Psoas muscle (tissue), 7 donors: ENCODE measurements at regions not wholly inside any gene's neighbourhood (a gene's known extent, or its start where the extent isn't known, plus 50 kb on each side); places are given as distances from the start of the nearest gene placed in this dataset.
A peak's percentile ranks its signal among the peaks of the same experiment; 100 is the strongest.

Source experiments
- ATAC-seq, 4 donors: fragments of 200-7000 bp; cut with Tn5 transposase; one replicate each; pipeline ENCODE4 v1.9.1; 2020; ENCODE audit warnings: moderate library complexity in 3 of 4, mild to moderate bottlenecking in 2 of 4
- DNase-seq, 2 donors: peaks; one replicate each; pipeline ENCODE4 v3.0.0-alpha.2; 2020
- H3K27ac ChIP-seq: fragments of 200-600 bp; one replicate; pipeline ENCODE4 v1.8.0; 2022
- H3K27me3 ChIP-seq, 3 donors: fragments of 200-600 bp in 1 of 3; one replicate each; pipeline versions ENCODE4 v1.6.1 to v1.8.0; 2013 to 2022; ENCODE audit warnings: low read length in 2 of 3, mild to moderate bottlenecking in 2 of 3, moderate library complexity in 1 of 3; ENCODE audit not compliant: insufficient read depth in 3 of 3
- H3K36me3 ChIP-seq, 2 donors: fragments of 200-600 bp in 1 of 2; one replicate each; pipeline versions ENCODE4 v1.6.1 to v1.8.0; 2013 to 2022; ENCODE audit warnings: low read depth in 1 of 2, mild to moderate bottlenecking in 1 of 2, moderate library complexity in 1 of 2; ENCODE audit not compliant: insufficient read depth in 1 of 2
- H3K4me1 ChIP-seq: fragments of 200-600 bp; one replicate; pipeline ENCODE4 v1.8.0; 2022
- H3K4me3 ChIP-seq: fragments of 200-600 bp; one replicate; pipeline ENCODE4 v1.8.0; 2022; ENCODE audit warnings: mild to moderate bottlenecking
- H3K9me3 ChIP-seq: fragments of 200-600 bp; one replicate; pipeline ENCODE4 v1.8.0; 2022
- CTCF ChIP-seq: fragments of 200-600 bp; IDR thresholded peaks from one replicate; pipeline ENCODE4 v1.8.0; 2022; ENCODE audit warnings: antibody characterized with exemption
- WGBS, 3 donors: extraction: QIAGEN DNeasy Blood & Tissue Kit; methylation state at CpG; one replicate each; pipeline versions ENCODE4 v1.1.6 to v1.1.7; 2013; 5-methylcytosine and 5-hydroxymethylcytosine counted together
- intact Hi-C, 2 donors: fragments of 100-400 bp; cut with DNase I; formaldehyde crosslinking; loops; one replicate each; pipeline versions ENCODE4 v1.11.0 to v1.14.2; 2022
- donor health status: healthy with polysubstance abuse.
- donor health status: DM: no; HTN: no; CAD: no; lungs with moderate emphysema.
- donor health status: Bipolar disorder and iron deficiency.
- donor health status: healthy.
- donor health status: DM: yes; HTN: yes; CAD: no.
- donor health status: DM: no; HTN: no; CAD: no.
- donor health status: DM: yes; HTN: yes; CAD: no.

DNA sequence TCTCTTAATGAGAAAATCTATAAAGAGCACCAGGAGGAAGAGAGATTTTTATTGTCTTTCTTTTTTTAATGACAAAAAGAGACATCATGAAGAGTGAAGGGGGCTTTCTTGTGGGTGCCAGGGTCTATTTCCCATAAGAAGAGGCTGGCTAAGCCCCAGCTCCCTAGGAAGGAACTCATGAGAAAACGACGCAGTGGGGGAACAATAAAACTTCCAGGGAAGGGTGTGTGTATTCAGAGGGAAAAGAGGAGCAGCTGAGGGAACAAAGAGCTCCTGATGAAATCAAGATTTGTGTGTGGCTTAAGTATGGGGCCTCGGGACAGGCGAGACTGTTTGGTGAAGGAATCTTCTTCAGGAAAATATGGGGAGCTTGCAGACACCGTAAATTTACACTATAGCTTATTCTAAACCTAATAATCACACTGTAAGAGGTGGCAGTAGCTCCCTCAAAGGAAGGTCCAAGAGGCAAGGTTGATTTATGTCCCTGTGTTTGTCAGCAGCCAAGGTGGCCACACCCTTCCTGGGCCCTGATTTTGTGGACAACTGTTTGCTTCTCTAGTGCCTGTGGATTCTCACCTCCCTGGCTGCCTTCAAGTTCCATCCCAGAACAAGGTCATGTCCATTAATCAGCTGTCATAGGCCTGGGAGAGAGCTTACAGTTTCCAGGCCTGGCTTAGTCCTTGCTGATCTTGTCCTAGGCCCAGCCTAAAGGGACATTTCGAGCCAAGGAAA lies 615.7 kb downstream of the INSC start:
- intact Hi-C loops = no loop called here
- H3K4me1 ChIP-seq = peaks cover 3% of the 10 kb centered on the region
- TF ChIP-seq CTCF = no peak
- no peak overlapping the region for H3K4me3 ChIP-seq
- no peaks in the 10 kb centered on the region for H3K27me3 ChIP-seq
- no peaks in the 10 kb centered on the region for H3K36me3 ChIP-seq
- 63 to 69% (median 68%) methylated on average over 6 of the region's 6 CpGs for WGBS, 3 donors
- H3K9me3 ChIP-seq = no peaks in the 10 kb centered on the region
- no peak overlapping the region for H3K27ac ChIP-seq
- ATAC-seq (peak in 3 of 4 donors; percentile 24 to 74 (median 25)), DNase-seq (no peak)

DNA sequence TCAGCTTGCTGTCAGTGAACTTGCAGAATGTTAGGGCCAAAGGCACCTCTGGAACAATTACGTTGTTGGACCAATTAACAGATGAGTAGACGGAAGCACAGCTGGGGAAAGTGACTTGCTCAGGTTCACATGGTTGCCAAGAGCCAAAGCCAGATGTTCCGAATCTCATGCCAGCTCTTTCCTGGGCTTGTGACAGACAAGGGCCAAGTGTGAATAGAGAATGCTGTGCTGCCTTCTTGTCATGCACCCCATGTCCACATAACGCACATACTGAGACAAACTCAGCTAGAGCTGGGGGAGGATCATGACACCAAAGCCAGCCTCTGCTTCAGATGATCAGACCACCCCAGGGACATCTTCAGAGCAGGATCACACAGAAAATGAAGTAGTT lies 616.3 kb downstream of the INSC start:
- no peaks in the 10 kb centered on the region for H3K27me3 ChIP-seq
- peaks cover 3% of the 10 kb centered on the region for H3K4me1 ChIP-seq
- DNase-seq (peak in 1 of 2 donors; percentile 21), ATAC-seq (peak in 3 of 4 donors; percentile 27 to 62 (median 53))
- no peak overlapping the region for H3K27ac ChIP-seq
- H3K36me3 ChIP-seq = no peaks in the 10 kb centered on the region
- H3K9me3 ChIP-seq = no peaks in the 10 kb centered on the region
- intact Hi-C loops = no loop called here
- H3K4me3 ChIP-seq = no peak overlapping the region
- no peak for TF ChIP-seq CTCF
- 44 to 57% (median 44%) methylated on average over 4 of the region's 4 CpGs for WGBS, 3 donors

DNA sequence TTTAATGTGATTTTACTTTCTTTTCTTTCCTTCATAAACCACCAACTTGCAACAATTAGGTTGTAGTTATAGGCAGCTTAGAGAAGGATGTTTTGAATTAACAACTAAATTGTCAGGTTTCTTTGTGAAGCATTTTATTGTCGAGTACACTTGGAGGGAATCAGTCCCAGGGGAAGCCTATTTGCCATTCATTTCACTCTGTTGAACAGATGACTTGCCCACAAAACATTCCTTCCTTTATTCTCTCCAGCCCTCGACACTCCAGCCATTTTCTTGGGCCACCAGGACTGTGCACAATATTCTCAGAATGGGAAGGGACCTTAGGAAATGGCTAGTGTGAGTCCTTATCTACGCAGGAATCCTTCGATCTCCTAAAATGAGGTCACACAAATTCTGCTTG lies 620.6 kb downstream of the SOX6 start:
- TF ChIP-seq CTCF = no peak
- Histone ChIP-seq H3K27me3 (no peaks in the 10 kb centered on the region), H3K4me1 (no peaks in the 10 kb centered on the region), H3K36me3 (no peaks in the 10 kb centered on the region), H3K4me3 (no peak overlapping the region), H3K9me3 (no peaks in the 10 kb centered on the region), H3K27ac (no peak overlapping the region)
- WGBS, 3 donors = 63 to 73% (median 65%) methylated on average over 4 of the region's 4 CpGs
- no peak for DNase-seq
- intact Hi-C loops = no loop called here
- no peak for ATAC-seq

DNA sequence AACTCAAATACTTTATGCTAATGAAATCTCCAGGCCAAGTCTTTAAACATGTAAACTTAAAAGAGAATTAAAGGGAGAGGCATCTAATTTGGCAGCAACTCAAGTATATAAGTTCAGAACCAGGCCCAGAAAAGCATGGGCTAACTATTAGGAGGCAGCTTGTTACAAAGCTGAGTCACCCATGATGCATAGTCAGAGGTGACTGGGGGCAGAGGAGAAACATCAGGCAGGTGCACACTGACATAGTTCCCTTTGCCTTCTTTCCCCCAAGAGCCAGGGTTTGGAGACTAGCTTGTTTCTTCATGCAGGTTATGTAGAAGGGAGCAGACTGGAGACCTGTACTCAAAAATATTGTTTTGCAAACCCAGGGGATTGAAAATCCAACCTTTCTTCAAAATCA lies 619.0 kb downstream of the SOX6 start:
- Histone ChIP-seq H3K27ac (no peak overlapping the region), H3K36me3 (no peaks in the 10 kb centered on the region), H3K4me3 (no peak overlapping the region), H3K4me1 (no peaks in the 10 kb centered on the region), H3K9me3 (no peaks in the 10 kb centered on the region), H3K27me3 (no peaks in the 10 kb centered on the region)
- intact Hi-C loops = no loop called here
- DNase-seq = no peak
- TF ChIP-seq CTCF = no peak
- no peak for ATAC-seq

GRCh38 chr11:15738931-15739330 lies 617.4 kb downstream of the SOX6 start:
- ATAC-seq (no peak), DNase-seq (no peak)
- no peak overlapping the region for H3K4me3 ChIP-seq
- intact Hi-C loops = no loop called here
- no peaks in the 10 kb centered on the region for H3K9me3 ChIP-seq
- 78 to 85% (median 80%) methylated on average over 5 of the region's 5 CpGs for WGBS, 3 donors
- H3K36me3 ChIP-seq = no peaks in the 10 kb centered on the region
- H3K27me3 ChIP-seq = no peaks in the 10 kb centered on the region
- no peak overlapping the region for H3K27ac ChIP-seq
- no peaks in the 10 kb centered on the region for H3K4me1 ChIP-seq
- TF ChIP-seq CTCF = no peak
